A204.1 (cell line): ENCODE measurements at regions not wholly inside any gene's neighbourhood (a gene's known extent, or its start where the extent isn't known, plus 50 kb on each side); places are given as distances from the start of the nearest gene placed in this dataset.

ENCODE experiments used
- FAIRE-seq: peaks from 2 replicates; lab custom pipeline; 2012; peaks lifted over from hg19 to GRCh38; lab: Jason Lieb, UNC

DNA sequence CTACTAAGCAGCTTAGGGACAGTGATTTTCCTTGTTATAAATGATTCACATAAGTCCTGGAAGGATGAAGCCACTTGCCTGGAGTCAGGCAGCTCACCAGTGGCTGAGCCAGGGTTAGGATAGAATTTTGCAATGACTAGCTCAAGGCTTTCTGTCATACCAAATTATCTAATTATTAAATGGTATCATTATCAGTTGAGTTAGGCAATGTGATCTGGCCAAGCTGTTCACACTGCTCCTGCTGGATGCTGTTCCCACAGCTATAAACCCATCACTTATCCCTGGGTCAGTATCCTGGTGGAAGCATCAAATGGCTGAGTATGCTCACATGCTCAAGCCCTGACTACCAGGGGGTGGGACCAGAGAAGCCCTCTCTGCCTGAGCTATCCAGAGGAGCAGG, 235.2 kb downstream of the MTX2 start:
- FAIRE-seq, result no peak

DNA sequence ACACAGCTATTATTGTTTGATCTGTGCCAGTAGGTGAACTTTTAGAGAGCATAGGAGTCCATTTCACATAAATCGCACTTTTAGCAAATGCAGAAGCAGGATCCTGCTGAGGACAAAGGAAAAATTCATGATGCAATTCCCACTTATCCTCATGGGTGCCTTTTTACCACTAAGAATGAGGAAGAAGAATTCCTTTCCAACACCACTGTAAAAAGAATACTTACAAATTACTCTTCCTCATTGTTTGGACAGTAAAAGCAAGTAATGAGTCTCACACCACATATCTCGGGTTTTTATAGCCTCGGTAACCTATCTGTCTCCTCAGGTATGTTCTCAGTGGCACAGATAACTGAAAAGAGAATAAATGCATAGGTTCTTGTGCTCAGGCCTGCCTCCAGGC, 238.5 kb downstream of the MTX2 start:
- no peak for FAIRE-seq

DNA sequence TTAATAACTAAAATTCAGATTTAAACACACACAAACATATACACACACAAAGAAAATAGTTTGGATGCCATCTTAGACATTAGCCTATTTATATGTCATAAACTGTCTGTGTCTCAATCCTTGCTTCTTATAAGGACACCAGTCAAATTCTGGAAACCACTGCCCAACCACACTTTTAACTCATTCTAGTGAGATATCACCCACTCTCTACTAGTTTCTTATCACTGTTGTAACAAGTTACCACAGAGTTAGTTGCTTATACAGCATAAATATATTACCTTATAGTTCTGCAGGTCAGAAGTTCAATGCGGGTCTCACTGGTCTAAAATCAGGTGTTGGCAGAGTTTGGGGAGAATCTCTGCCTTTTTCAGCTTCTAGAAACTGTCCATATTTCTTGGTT, 239.1 kb downstream of the MTX2 start:
- no peak for FAIRE-seq

DNA sequence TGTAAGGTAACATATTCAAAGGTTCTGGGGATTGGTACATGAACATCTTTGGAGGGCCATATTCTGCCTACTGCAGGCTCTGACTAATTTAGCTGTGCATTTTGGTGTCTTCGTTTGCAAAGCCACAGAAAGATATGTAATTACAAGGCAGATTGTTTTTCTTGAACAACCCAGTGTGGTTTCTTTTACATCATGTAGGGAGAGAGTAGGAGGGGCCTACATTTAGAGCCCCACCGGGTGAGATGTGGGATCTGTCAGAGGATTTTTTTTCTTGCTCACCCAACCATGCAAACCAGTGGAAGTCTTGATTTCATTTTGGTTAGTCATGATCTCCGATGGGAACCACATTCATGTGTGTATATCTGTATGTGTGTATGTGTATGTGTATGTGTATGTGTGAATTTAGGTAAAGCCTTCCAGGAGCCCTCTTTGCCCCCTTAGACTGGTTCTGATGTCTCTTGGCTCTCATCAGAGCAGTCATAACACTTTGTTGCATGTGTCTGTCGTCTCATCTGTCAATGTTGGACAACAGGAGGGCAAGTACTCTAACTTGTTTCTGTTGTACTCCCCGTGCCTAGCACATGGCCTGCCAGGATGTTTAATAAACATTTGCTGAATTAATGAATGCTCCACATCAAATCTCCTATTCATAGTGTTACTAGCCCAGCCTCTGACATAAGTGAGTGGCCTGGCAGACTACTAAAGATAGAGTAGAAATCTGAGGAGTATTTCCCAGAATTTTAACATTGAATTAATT, 239.9 kb downstream of the MTX2 start:
- FAIRE-seq, result no peak

DNA sequence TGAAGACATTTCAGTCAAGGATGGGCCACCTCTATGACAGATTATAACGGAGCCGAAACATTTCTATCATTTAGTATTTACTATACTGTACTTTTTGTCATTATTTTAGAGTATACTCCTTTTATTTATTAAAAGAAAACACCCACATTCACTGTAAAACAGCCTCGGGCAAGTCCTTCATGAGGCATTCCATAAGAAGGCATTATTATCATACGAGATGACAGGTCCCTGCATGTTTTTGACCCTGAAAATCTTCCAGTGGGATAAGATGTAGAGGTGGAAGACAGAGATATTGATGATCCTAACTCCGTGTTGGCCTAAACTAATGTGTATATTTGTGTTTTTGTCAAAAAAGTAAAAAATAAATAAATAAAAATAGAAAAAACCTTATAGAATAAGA, 245.0 kb downstream of the MTX2 start:
- no peak for FAIRE-seq

DNA sequence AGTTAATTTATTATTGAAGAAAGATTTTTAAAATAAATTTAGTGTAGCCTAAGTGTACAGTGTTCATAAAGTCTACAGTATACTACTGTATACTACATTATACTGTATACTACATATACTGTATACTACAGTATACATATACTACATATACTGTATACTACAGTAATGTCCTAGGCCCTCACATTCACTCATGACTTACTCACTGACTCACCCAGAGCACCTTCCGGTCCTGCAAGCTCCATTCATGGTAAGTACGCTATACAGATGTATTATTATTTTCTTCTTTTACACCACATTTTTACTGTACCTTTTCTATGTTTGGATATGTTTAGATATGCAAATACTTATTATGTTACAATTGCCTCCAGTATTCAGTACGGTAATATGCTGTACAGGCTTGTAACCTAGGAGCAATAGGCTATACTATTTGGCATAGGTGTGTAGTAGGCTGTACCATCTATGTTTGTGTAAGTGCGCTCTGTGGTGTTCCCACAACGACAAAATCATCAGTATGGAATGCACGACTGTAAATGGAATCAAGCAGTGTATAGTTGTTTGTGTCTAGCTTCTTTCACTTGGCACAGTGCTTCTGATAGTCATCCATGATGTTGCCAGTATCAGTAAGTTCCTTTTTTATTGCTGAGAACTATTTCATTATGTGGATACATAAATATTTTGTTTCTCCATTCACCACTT, 245.7 kb downstream of the MTX2 start:
- FAIRE-seq, result no peak

DNA sequence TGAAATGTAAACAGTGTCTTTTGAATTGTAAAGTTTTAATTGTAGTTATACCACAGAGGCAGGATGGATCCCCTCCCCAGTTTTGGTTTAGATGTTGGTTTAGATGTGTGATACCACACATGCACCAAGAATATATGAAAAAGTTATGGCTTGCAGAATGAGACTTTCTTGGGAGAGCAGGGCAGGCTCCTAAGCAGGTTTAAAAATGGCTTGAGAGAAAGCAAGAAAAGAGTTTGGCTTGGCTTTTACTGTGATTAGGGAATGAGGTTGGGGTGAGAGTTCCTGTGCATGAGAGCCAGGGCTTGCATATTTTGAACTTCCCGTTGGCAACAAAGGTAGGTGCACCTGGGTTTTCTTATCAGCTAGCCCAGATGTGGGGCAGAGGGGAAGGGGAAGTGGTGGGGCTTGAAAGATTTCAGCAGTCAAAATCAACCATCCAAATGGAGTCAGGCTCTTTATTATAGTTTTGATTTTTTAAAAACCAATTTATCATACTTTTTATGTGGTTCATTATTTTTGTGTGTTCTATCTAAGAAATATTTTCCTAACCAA, 246.9 kb downstream of the MTX2 start:
- no peak for FAIRE-seq

DNA sequence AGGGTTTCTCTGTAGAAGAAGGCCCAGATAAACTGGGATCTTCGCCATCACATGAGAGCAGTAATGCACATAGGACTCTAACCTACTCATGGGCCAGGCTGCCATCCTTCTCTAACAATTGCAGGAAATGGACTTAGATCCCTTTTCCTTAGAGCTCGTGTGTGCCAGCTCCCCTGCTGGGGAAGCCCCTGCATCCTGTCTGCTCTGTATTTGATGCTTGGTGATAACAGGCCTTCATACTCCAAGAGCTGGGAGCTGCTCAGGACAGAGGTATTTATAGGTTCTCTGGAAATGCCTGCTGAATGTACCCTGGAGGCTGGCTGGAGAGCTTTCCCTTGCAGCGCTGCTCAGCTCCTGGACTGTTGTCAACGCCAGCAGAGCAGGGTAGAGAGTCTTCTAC, 249.6 kb downstream of the MTX2 start:
- no peak for FAIRE-seq

DNA sequence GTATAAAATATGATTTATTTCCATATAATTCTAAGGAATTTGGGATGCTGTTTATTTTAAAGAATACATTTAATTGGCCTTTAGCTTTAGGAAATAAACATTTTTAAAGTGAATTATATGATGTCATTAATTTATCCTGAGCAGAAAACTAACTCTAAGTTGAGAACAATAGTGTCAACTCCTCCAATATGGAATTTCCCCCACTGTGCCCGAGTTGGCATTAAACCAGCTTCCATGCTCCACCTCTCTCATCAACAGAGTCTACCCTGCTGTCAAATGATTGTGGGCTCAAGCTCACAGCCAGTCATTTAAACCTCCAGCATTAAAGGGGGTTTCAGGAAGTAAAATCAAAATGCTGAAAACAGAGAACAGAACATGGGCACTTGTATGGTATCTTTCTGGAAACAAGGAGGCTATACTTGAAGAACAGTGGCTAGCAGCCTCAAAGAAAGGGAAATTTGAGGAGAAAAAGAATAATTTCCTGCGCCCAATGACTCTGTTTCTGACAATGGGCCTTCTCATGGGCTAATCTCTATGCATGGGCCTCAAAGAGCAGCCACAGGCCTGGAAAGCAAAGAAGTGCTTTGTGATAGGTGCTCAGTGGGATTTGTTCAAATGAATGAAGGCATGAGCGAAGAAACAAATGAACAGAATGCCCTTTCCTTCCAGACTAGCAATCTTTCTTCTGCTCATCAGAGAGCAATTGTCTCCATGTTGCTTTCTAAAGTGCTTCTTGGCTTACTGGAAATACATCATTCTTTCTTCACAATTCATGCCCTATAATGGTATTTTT, 252.8 kb downstream of the MTX2 start:
- FAIRE-seq, result no peak

DNA sequence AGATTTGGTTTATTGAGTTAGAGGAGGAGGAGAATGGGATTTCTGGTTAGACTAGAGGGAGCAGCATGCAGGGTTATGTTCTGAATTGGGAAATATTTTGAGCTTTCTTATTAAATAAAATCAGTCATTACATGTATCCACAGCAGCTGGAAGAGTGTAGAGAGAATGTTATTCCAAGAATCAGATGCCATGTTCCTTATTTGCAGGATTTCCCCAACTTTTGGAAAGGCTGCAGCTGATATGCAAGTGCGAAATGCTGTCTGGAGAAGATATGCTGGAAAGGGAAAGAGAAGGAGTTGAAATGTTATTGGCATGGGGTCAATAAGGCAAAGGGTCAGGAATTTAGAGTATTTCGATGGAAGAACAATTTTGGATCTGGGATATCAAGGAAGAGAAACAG, 255.8 kb downstream of the MTX2 start:
- no peak for FAIRE-seq

DNA sequence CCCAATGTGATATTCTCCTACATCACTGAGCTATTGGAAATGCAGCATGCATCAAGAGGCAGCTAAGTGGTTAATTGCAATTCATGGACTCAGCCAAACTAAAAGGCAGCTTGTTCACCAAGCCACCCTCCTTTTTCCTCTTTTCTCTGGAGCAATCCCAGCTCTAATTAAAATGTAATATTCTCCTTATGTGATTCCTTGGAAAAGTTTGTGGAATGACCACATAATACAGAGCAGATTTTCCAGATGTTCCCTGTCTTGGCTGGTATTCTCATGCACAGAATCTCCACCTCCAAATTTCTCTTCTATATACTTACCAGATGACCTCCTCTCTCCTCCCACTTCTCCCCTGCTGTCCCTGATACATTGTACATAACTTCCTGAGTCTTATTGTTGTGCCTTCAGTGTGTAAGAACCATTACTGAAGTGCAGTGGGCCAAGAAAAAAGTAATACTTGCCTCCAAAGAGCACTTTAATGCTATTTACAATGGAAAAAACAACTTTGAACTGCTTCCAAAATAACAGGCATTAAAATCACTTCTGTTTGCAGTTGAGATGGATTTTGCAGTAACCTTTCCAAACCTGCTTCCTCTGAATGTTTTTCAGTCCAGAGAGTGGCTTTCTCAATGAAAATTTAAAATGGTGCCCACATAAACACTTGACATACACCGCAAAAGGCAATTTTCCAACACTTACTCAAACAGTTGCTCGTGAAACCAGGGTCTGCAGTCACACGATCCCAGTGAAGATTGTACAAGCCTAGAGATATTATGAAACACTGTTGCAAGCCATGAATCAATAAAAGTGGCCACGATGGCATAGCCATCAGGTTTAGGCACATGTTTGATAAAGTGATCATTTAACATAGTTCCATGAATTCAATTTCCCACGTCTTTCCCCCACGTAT, 258.0 kb downstream of the MTX2 start:
- no peak for FAIRE-seq

DNA sequence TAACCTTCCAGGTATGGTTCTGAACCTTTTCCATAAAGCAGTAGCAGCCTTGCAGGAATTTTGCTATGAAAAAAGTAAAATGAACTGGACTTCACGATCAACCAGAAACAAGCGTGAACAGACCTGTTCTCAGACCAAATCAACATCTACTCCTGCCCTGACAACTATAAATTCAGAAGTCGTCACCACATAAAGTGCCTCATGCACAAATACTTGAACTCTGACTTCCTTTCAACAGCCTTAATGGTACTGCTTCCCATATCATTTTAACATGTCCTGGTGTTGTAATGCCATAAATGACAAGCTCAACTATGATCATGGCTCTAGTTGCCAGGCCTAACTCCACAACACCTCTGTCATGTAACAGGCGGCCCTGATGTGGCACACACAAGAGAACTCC, 262.4 kb downstream of the MTX2 start:
- no peak for FAIRE-seq

DNA sequence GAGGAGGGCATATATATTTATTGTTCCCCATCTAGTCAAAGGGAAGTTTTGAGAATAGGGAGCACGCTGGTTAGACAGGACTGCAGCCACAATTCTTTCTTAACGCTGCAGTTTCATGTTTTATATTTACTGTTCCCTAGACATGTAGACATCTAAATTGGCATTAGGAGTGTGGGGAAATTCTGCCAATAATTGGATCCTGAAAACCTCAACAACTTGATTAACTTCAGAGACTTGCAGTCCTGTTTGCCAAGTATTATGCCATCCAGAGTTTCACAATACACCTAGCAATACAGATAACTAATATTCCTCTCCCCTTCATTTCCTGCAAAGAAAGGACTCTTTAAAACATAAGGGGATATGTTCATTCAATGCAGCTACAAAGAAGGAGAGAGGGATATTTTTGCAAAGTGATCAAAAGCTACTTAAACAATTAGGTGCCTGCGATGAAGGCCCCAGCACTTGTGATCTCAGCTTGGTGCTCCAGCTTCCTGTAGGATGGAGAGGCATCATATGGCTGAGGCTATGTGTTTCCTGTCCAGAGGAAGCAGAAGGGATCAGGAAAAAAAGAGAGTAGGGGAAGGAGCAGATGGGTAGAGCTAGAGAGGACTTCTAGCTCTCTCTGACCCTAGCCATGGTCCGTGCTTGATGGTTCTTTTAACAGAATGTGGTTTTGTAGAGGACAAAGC, 264.4 kb downstream of the MTX2 start:
- no peak for FAIRE-seq

DNA sequence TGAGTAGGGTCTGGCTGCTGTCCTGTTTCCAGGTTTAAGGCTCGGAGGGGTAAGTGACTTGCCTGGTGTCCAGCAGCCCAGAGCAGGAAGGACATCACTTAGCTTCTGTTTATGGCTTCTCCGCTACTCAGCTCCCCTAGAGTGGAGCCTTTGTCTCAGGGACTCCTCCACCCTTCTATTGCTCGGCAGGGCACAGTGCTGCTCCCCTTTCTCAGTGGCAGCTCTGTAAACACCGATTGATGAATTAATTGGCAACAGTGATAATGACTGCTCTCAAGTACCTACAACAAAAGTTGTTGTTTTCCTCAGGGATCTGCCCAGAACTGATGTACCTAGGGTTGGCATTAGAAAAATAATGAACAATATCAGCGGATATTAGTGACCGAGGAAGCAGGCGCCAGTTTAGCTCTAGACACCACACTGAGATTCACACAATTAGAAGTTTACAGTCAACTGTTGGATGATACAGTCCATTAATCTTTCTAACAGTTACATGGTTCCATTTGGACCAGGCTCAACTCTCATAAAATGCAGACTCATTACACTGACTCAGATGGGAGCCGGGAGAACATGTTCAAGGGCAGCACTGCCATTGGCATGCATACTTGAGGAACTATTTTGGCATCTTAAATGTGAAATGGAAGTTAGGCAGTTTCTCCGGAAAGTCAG, 265.7 kb downstream of the MTX2 start:
- no peak for FAIRE-seq

DNA sequence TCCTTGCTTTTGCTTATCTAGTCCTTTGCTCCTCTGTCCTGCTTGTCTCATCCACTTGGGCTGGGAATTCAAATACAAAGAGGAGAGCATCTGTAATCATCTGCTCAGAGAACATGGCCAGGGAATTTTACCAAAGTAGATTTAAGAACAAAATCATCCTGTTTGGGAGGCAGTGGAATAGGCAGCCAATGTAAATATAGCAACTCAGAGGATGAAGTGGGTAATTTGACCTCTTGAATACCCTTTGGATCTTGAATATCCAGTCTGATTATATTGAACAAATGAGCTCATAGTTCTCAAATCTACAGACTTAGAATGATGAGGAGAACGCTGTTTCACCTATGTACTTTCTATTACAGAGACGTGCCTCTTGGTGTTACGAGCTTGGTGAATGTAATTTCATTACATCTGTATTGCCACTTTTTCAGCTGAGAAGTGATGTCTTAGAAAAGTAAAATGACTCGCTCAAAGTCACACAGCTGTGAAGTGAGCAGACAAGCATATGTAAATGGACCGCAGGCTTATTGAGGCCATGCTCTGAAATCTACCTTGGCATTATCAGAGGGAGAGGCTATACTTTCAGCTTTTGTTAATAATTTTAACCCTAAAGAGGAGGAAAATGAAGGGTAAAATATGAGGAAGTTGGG, 266.3 kb downstream of the MTX2 start:
- FAIRE-seq, result no peak

DNA sequence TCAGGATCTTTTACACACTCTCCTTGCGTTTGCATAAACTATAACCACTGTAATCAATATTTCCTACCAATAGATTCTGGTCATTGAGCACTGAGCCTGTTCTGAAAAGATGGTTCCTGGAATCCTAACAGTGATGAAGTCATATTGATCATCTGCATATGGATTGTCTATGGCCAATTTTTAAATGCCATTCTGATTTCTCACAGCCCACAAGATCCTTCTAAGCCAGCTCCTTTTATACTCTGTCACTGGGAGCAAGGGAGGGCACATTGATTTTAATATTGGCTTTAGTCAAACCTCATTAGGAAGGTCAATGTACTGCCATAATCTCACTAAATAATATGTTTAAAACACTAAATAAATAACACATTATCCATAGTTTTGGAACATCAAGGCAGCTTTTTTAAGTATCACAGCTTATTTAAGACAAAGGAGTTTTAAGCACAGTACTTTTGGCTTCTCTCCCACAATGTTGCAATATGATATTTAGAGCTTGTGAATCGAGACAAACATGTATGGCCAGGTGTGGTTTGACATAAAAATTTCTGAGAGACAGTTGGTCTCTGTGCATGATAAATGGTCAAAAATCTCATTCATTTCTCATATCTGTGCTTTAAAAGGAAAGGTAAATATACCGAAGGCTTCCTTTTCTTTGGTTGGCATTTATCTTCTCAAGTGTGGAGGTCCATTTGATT, 267.3 kb downstream of the MTX2 start:
- no peak for FAIRE-seq

DNA sequence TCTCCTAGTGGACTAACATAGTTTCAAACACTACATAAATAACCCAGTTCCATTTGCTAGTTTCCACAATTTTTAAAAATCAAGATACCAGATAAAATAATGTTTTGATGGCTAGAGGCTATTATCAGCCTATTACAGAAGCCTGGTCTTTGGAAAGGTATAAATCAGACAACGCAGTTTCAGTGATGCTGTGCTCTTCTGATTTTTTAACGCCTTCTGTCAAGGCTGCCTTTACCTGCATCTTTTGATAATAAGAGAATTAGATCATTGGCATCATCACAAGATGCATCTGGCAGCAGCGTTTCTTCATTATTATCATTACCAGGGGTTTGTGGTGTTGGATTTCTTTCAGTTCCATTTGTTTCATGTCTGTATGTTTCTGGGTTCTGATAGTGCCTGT, 268.7 kb downstream of the MTX2 start:
- no peak for FAIRE-seq

DNA sequence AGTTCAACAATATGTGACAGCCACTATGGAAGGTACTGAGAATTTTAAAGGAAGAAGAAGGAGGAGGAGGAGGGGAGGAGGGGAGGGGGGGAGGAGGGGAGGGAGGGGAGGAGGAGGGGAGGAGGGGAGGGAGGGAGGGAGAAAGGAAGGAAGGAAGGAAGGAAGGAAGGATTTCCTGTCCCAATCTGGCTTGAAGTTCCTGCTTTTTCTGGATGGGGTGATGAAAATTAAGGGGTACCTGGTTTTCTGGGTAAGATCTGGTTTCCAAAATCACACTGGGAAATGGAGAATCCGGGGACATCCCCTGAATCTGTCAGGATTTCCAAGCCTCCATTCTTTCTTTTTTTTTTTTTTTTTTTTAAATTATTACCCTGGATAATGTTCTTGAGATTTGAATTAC, 271.8 kb downstream of the MTX2 start:
- no peak for FAIRE-seq

DNA sequence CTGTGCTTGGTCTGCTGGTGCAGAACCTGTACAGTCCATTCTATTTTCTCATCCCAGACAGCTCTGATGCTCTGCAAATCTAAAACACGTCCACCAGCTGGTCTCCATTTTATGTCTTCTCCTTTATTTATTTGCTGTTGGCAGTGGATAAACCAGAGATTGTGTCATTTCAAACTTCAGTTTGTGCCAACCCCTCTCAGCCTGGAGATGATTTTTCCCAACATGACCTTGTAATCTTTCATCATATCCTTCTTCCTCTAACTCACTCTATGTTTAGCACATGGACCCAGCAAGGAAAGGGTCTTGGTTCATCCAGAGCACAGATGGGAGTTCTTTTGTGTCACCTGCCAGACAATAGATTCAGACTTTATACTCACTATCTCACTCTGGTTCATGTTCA, 273.2 kb downstream of the MTX2 start:
- FAIRE-seq, result no peak

DNA sequence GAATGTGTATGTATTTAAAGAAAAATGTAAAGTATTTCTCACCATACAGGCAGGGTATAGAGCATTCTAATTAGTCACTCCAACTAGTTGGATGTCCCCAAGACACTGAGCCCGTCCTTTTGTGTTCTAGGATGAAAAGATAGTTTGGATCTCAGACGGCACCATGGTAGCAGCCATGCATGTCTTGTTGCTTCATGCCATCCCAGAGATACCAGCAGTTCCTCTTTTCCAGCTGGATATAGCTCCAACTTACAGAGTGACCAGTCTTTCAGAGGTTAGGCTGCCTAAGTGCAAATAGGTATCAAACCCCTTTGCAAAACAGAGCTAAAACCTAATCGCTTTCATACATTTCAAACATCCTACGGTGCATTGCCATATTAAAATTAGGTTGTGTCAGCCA, 275.3 kb downstream of the MTX2 start:
- FAIRE-seq, result no peak
